HepG2 (cell line): ENCODE measurements at regions not wholly inside any gene's neighbourhood (a gene's known extent, or its start where the extent isn't known, plus 50 kb on each side); places are given as distances from the start of the nearest gene placed in this dataset.

ENCODE experiments used
- ATAC-seq: fragments of 200-7000 bp; cut with Tn5 transposase; 3 replicates; pipeline ENCODE4 v1.9.1; 2020; ENCODE audit warnings: mild to moderate bottlenecking, moderate library complexity
- BruUV-seq: library from RNA; stranded (reverse); fragments of 400-500 nt; replicated peaks from 2 replicates; lab custom pipeline; 2021; lab: Mats Ljungman, UMichigan
- CTCF ChIA-PET: fragments of 300-600 bp; formaldehyde crosslinking; extraction: SDS; loops from one replicate; lab custom pipeline; 2021; ENCODE audit warnings: low total read pairs, inconsistent platforms, low intra/inter-chr PET ratio; lab: Yijun Ruan, JAX
- POLR2A ChIA-PET: fragments of 350-600 bp; sonication (Branson Sonifier 250); formaldehyde crosslinking; loops from one replicate; lab custom pipeline; 2020; ENCODE audit warnings: antibody characterized with exemption, inconsistent platforms; lab: Yijun Ruan, JAX
- DNase-seq: peaks from one replicate; pipeline ENCODE4 v3.0.0-alpha.2; 2015; ENCODE audit warnings: low spot score
- FAIRE-seq: peaks from 3 replicates; lab custom pipeline; 2011; peaks lifted over from hg19 to GRCh38; lab: Jason Lieb, UNC
- H2AFZ ChIP-seq: one replicate; pipeline ENCODE4 v1.6.1; 2011; ENCODE audit warnings: low read length, inconsistent platforms
- H3K27ac ChIP-seq: fragments of 300-600 bp; 3 replicates; pipeline ENCODE4 v1.8.0; 2011; ENCODE audit warnings: mixed run types, mild to moderate bottlenecking, mixed read lengths, low read length, inconsistent platforms; ENCODE audit not compliant: insufficient read depth; ENCODE audit errors: extremely low read length
- H3K27me3 ChIP-seq, 2 experiments: fragments of 200-600 bp in 1 of 2; 2 replicates in 1 of 2; 3 replicates in 1 of 2; pipeline versions ENCODE4 v1.6.0 to v1.8.0; 2011; ENCODE audit warnings: low read length in 2 of 2, mild to moderate bottlenecking in 2 of 2, moderate library complexity in 2 of 2, inconsistent platforms in 1 of 2; ENCODE audit not compliant: insufficient read depth in 2 of 2, control insufficient read depth in 1 of 2
- H3K36me3 ChIP-seq, 2 experiments: fragments of 200-600 bp in 1 of 2; replicated peaks in 1 of 2; 2 replicates in 1 of 2; 3 replicates in 1 of 2; pipeline versions ENCODE4 v1.5.1 to v1.8.0; 2011; ENCODE audit warnings: low read length in 2 of 2, inconsistent platforms in 1 of 2; ENCODE audit not compliant: insufficient read depth in 2 of 2, control insufficient read depth in 1 of 2
- H3K4me1 ChIP-seq: 2 replicates; pipeline ENCODE4 v1.5.1; 2012; ENCODE audit warnings: low read length, inconsistent platforms; ENCODE audit not compliant: insufficient read depth
- H3K4me2 ChIP-seq: 2 replicates; pipeline ENCODE4 v1.6.0; 2011; ENCODE audit warnings: low read depth, low read length, inconsistent platforms
- H3K4me3 ChIP-seq, 3 experiments: fragments of 200-600 bp in 1 of 3; sonication (generic), shearing (Covaris generic) in 1 of 3; replicated peaks in 1 of 3; 2 replicates each; pipeline ENCODE4 v1.5.1; 2011 to 2016; ENCODE audit warnings: low read length in 3 of 3, inconsistent platforms in 2 of 3, low read depth in 2 of 3, mild to moderate bottlenecking in 2 of 3, control low read depth in 1 of 3, mixed read lengths in 1 of 3; ENCODE audit not compliant: insufficient read depth in 1 of 3
- H3K79me2 ChIP-seq: one replicate; pipeline ENCODE4 v1.6.1; 2011; ENCODE audit warnings: low read length, inconsistent platforms; ENCODE audit not compliant: insufficient read depth
- H3K9ac ChIP-seq: 2 replicates; pipeline ENCODE4 v1.6.0; 2011; ENCODE audit warnings: mild to moderate bottlenecking, low read depth, low read length, inconsistent platforms; ENCODE audit not compliant: insufficient read depth
- H3K9me3 ChIP-seq: 2 replicates; pipeline ENCODE4 v1.5.1; 2012; ENCODE audit warnings: mild to moderate bottlenecking, low read length
- H4K20me1 ChIP-seq: 2 replicates; pipeline ENCODE4 v1.6.0; 2011; ENCODE audit warnings: inconsistent platforms, mild to moderate bottlenecking, low read length, moderate library complexity; ENCODE audit not compliant: insufficient read depth
- AGO1 ChIP-seq: fragments of 200-400 bp; formaldehyde crosslinking; IDR thresholded peaks from 2 replicates; pipeline ENCODE4 v1.6.1; 2017; ENCODE audit warnings: mild to moderate bottlenecking, low read depth, low read length, moderate library complexity; ENCODE audit not compliant: poor library complexity, severe bottlenecking
- ATF7 ChIP-seq, 2 experiments: fragments of 450-650 bp in 1 of 2; sonication (generic) in 1 of 2; formaldehyde crosslinking in 1 of 2; IDR thresholded peaks; 2 replicates each; pipeline versions ENCODE4 v1.4.0 to v1.6.1; 2016 to 2020; ENCODE audit warnings: antibody characterized with exemption in 1 of 2, mild to moderate bottlenecking in 1 of 2, missing genetic modification reagents in 1 of 2
- CERS6 ChIP-seq: sonication (generic); formaldehyde crosslinking; IDR thresholded peaks from 2 replicates; pipeline ENCODE4 v1.5.0; 2020; ENCODE audit warnings: missing genetic modification reagents
- CREB1 ChIP-seq, 2 experiments: fragments of 450-650 bp in 1 of 2; IDR thresholded peaks; 2 replicates each; pipeline ENCODE4 v1.6.1; 2016 to 2017; ENCODE audit warnings: control low read depth in 1 of 2, mild to moderate bottlenecking in 1 of 2, missing compliant biosample characterization in 1 of 2, missing genetic modification characterization in 1 of 2
- ESRRA ChIP-seq: sonication (generic); formaldehyde crosslinking; IDR thresholded peaks from 2 replicates; pipeline ENCODE4 v1.5.1; 2020; ENCODE audit warnings: mild to moderate bottlenecking, low read depth, missing genetic modification reagents
- SIX1 ChIP-seq: sonication (generic); formaldehyde crosslinking; IDR thresholded peaks from 2 replicates; pipeline ENCODE4 v1.4.0; 2020; ENCODE audit warnings: missing genetic modification reagents, borderline replicate concordance
- ZBTB20 ChIP-seq: sonication (generic); formaldehyde crosslinking; IDR thresholded peaks from 2 replicates; pipeline ENCODE4 v1.8.1; 2023; ENCODE audit warnings: missing genetic modification reagents, low read depth, mild to moderate bottlenecking, borderline replicate concordance
- ZNF460 ChIP-seq: sonication (generic); formaldehyde crosslinking; IDR thresholded peaks from 2 replicates; pipeline ENCODE4 v1.5.1; 2020; ENCODE audit warnings: missing genetic modification reagents, mild to moderate bottlenecking, borderline replicate concordance
- ZNF710 ChIP-seq: sonication (generic); formaldehyde crosslinking; IDR thresholded peaks from 2 replicates; pipeline ENCODE4 v1.5.0; 2020; ENCODE audit warnings: mild to moderate bottlenecking, missing genetic modification reagents, borderline replicate concordance
- WGBS: methylation state at CpG from one replicate; pipeline ENCODE4 v1.1.6; 2017; ENCODE audit warnings: low lambda C conversion rate; 5-methylcytosine and 5-hydroxymethylcytosine counted together
- in situ Hi-C: cut with HindIII; loops from 2 replicates; pipeline ENCODE4 v1.10.0; 2017; ENCODE audit warnings: low pct_unique_long_range_greater_than_20kb; ENCODE audit not compliant: extremely low pct_ligation_motif_present
- intact Hi-C: fragments of 100-400 bp; cut with micrococcal nuclease; formaldehyde crosslinking; loops from one replicate; pipeline ENCODE4 v1.10.0; 2022; ENCODE audit not compliant: unreplicated experiment

GRCh38 chr2:147792966-147793617, 51.7 kb upstream of the ACVR2A start:
- Histone ChIP-seq H3K36me3 (no peaks in the 10 kb centered on the region), H3K4me2 (no peak overlapping the region), H3K9me3 (no peaks in the 10 kb centered on the region), H3K27ac (no peak overlapping the region), H3K4me3 (no peak overlapping the region), H4K20me1 (no peaks in the 10 kb centered on the region), H3K9ac (no peak overlapping the region), H3K4me1 (no peaks in the 10 kb centered on the region), H3K27me3 (no peaks in the 10 kb centered on the region), H2AFZ (no peak overlapping the region), H3K79me2 (no peaks in the 10 kb centered on the region)
- ChIA-PET CTCF (no interaction called here), POLR2A (no interaction called here)
- TF ChIP-seq CREB1 (IDR thresholded peaks at IDR 0.05): peak; percentile 42; the same call in 1 of the 2 replicates
- no peak for TF ChIP-seq CREB1 (CRISPR knock-in tag; IDR thresholded peaks at IDR 0.05)
- TF ChIP-seq ZNF710 (CRISPR knock-in tag): no peak
- no peak for DNase-seq
- no TSS peak for BruUV-seq
- intact Hi-C loops (no loop called here), in situ Hi-C loops (no loop called here)
- 5% methylated on average over 2 of the region's 2 CpGs for WGBS
- no peak for ATAC-seq
- no peak for FAIRE-seq

GRCh38 chr2:147790580-147790979, 54.2 kb upstream of the ACVR2A start:
- no peak overlapping the region for H3K4me3 ChIP-seq
- in situ Hi-C loops (no loop called here), intact Hi-C loops (no loop called here)
- no peaks in the 10 kb centered on the region for H4K20me1 ChIP-seq
- no peak overlapping the region for H3K27ac ChIP-seq
- no peaks in the 10 kb centered on the region for H3K27me3 ChIP-seq
- CTCF ChIA-PET: no interaction called here
- no peaks in the 10 kb centered on the region for H3K79me2 ChIP-seq
- BruUV-seq: no TSS peak
- FAIRE-seq: no peak
- H3K9me3 ChIP-seq: no peaks in the 10 kb centered on the region
- no peak overlapping the region for H2AFZ ChIP-seq
- no peaks in the 10 kb centered on the region for H3K4me1 ChIP-seq
- no peak overlapping the region for H3K4me2 ChIP-seq
- no peaks in the 10 kb centered on the region for H3K36me3 ChIP-seq
- POLR2A ChIA-PET: no interaction called here
- TF ChIP-seq ZNF460: no peak
- peak; percentile 45 for TF ChIP-seq ATF7 (IDR thresholded peaks at IDR 0.05)
- TF ChIP-seq ATF7 (CRISPR knock-in tag; IDR thresholded peaks at IDR 0.05): no peak
- no peak for TF ChIP-seq ESRRA
- TF ChIP-seq ZBTB20 (CRISPR knock-in tag): no peak
- TF ChIP-seq AGO1: no peak
- no peak for TF ChIP-seq SIX1 (CRISPR knock-in tag)
- TF ChIP-seq CERS6: no peak
- 61% methylated on average over 2 of the region's 2 CpGs for WGBS
- DNase-seq: no peak
- H3K9ac ChIP-seq: no peak overlapping the region
- ATAC-seq: no peak
